Neural progenitor cell (in vitro differentiated cells): ENCODE measurements at regions not wholly inside any gene's neighbourhood (a gene's known extent, or its start where the extent isn't known, plus 50 kb on each side); places are given as distances from the start of the nearest gene placed in this dataset.

ENCODE experiments used
- CTCF ChIP-seq: fragments of 200-600 bp; sonication (generic); IDR thresholded peaks from 2 replicates; pipeline ENCODE4 v1.5.1; 2017; ENCODE audit warnings: antibody characterized with exemption, mild to moderate bottlenecking
- EZH2 ChIP-seq: fragments of 200-600 bp; sonication (generic); IDR thresholded peaks from 2 replicates; pipeline ENCODE4 v1.6.1; 2017; ENCODE audit warnings: antibody characterized with exemption, mild to moderate bottlenecking, moderate library complexity
- EZH2phosphoT487 ChIP-seq: fragments of 200-600 bp; sonication (generic); IDR thresholded peaks from 2 replicates; pipeline ENCODE4 v1.6.1; 2017; ENCODE audit warnings: antibody characterized with exemption

- no peak for TF ChIP-seq EZH2
- TF ChIP-seq CTCF: no peak
- no peak for TF ChIP-seq EZH2phosphoT487
Measured at GRCh38 chr13:50731400-50731799, 112.1 kb downstream of the DLEU7 start.
